AG04450 (cell line): ENCODE measurements at regions not wholly inside any gene's neighbourhood (a gene's known extent, or its start where the extent isn't known, plus 50 kb on each side); places are given as distances from the start of the nearest gene placed in this dataset.

Experiments used
- CTCF ChIA-PET: fragments of 300-600, 350-600 bp; formaldehyde crosslinking; extraction: SDS; loops from one replicate; lab custom pipeline; 2022; ENCODE audit warnings: antibody characterized with exemption, inconsistent platforms; lab: Charles Lee
- POLR2A ChIA-PET: fragments of 350-600 bp; formaldehyde crosslinking; extraction: SDS; loops from one replicate; lab custom pipeline; 2021; ENCODE audit warnings: antibody characterized with exemption, inconsistent platforms; lab: Yijun Ruan, JAX
- DNase-seq: peaks from one replicate; pipeline ENCODE4 v3.0.0-alpha.2; 2011; ENCODE audit warnings: low read depth, low spot score
- H3K27ac ChIP-seq: one replicate; pipeline ENCODE4 v1.5.1; 2012; ENCODE audit warnings: low read depth, low read length, control low read depth
- H3K27me3 ChIP-seq: one replicate; pipeline ENCODE4 v1.6.0; 2012; ENCODE audit warnings: low read length; ENCODE audit not compliant: control insufficient read depth, insufficient read depth
- H3K4me3 ChIP-seq: 2 replicates; pipeline ENCODE4 v1.5.1; 2011; ENCODE audit warnings: mild to moderate bottlenecking, low read depth, low read length, control low read depth
- H3K9me3 ChIP-seq: 2 replicates; pipeline ENCODE4 v1.5.1; 2012; ENCODE audit warnings: low read length; ENCODE audit not compliant: control insufficient read depth, insufficient read depth
- TF ChIP-seq, protein P1 (sequence below): IDR thresholded peaks from 2 replicates; pipeline ENCODE4 v1.5.1; 2011; ENCODE audit warnings: low read depth, low read length, control low read depth, inconsistent platforms

DNA sequence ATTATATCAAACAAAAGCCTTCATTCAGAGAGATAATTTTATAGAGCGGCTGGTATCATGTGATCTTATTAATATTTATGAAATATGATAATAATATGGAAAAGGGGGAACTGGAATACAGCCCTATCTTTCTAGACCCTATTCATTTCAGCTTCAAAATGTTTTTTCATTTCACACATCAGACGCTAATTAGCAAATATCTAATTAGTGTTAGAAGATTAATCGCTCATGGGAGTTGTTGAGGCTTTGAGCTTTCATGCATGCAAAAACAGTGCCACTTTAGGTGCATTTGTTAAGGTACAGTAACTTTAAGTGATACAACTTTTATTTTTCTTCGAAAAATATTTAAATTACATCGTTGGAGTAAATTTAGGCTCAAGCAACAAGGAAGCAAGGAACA, 751.7 kb upstream of the WWC1 start:
- no peak overlapping the region for H3K27ac ChIP-seq
- no peaks in the 10 kb centered on the region for H3K27me3 ChIP-seq
- TF ChIP-seq, protein P1, sequence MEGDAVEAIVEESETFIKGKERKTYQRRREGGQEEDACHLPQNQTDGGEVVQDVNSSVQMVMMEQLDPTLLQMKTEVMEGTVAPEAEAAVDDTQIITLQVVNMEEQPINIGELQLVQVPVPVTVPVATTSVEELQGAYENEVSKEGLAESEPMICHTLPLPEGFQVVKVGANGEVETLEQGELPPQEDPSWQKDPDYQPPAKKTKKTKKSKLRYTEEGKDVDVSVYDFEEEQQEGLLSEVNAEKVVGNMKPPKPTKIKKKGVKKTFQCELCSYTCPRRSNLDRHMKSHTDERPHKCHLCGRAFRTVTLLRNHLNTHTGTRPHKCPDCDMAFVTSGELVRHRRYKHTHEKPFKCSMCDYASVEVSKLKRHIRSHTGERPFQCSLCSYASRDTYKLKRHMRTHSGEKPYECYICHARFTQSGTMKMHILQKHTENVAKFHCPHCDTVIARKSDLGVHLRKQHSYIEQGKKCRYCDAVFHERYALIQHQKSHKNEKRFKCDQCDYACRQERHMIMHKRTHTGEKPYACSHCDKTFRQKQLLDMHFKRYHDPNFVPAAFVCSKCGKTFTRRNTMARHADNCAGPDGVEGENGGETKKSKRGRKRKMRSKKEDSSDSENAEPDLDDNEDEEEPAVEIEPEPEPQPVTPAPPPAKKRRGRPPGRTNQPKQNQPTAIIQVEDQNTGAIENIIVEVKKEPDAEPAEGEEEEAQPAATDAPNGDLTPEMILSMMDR, result no peak
- ChIA-PET CTCF (no interaction called here), POLR2A (no interaction called here)
- H3K9me3 ChIP-seq, result no peaks in the 10 kb centered on the region
- H3K4me3 ChIP-seq, result no peak overlapping the region
- no peak for DNase-seq

DNA sequence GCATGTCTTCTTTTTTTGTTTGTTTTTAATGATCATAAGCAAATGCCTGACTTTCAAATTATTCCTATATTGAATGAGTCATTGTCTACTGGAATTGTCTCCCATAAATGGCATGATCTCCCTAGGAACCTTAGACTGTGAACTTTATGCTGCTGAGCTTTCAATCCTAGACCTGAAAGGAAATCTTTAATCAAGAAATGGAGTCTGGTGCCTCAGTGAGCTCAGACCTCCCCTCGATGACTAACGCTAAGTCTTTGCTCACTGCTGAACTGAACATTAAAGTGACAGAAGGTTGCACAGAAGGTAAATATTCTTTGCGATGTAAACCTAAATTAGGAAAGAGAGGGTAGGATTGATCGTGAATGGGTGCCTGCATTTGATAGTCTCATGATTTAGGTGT, 745.2 kb upstream of the WWC1 start:
- ChIA-PET CTCF (no interaction called here), POLR2A (no interaction called here)
- no peaks in the 10 kb centered on the region for H3K27me3 ChIP-seq

DNA sequence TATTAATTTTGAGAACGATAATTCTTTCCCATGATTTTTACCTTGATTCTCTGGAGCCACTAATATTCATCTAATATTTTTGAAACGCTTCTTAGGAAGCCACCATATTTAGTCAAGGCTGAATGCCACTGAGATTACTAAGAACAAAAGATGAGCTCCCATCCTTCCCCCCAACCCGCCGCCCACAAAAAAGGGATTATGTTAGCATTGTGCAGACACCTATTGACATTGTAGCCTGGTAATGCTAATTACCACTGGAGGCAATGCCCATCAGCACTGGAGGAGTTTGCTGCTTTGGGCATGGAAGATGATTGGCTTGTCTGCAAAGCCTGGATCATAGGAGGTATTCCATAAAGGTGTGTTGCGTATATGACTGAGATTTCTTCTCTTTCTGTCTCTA, 739.1 kb upstream of the WWC1 start:
- Histone ChIP-seq H3K4me3 (no peak overlapping the region), H3K27me3 (no peaks in the 10 kb centered on the region), H3K27ac (no peak overlapping the region), H3K9me3 (no peaks in the 10 kb centered on the region)
- DNase-seq, result no peak
- ChIA-PET POLR2A (no interaction called here), CTCF (interaction anchor here (0.9 kb wide), 1 partner anchor 668 kb away, joined by 6 read pairs; no protein-coding TSS in a partner anchor)
- TF ChIP-seq, protein P1, result no peak

More for the DNA sequence above, 745.2 kb upstream of the WWC1 start:
- Histone ChIP-seq H3K27ac (no peak overlapping the region), H3K4me3 (no peak overlapping the region), H3K9me3 (no peaks in the 10 kb centered on the region)
- DNase-seq, result no peak
- TF ChIP-seq, protein P1, result no peak

DNA sequence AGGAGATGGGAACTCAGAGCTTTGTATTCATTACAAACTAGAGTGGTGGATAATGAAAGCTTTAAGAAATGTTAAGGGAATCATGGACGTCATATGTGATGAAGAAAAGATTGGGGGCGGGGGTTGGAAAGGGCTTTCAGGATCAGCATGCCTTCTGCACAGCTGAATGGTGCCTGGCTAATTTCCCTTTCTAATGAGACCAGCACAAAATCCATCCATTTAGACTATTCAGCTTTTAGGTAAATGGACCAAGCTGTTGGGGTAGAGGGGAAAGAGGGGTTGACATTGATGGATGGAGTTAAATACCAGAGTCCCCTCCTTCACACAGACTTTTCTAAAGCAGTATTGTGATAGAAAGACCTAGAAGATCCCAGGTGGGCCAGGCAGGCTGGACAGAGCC, 737.9 kb upstream of the WWC1 start:
- Histone ChIP-seq H3K27me3 (no peaks in the 10 kb centered on the region), H3K4me3 (no peak overlapping the region), H3K9me3 (no peaks in the 10 kb centered on the region), H3K27ac (no peak overlapping the region)
- no peak for DNase-seq
- ChIA-PET CTCF (no interaction called here), POLR2A (no interaction called here)
- TF ChIP-seq, protein P1, result no peak

DNA sequence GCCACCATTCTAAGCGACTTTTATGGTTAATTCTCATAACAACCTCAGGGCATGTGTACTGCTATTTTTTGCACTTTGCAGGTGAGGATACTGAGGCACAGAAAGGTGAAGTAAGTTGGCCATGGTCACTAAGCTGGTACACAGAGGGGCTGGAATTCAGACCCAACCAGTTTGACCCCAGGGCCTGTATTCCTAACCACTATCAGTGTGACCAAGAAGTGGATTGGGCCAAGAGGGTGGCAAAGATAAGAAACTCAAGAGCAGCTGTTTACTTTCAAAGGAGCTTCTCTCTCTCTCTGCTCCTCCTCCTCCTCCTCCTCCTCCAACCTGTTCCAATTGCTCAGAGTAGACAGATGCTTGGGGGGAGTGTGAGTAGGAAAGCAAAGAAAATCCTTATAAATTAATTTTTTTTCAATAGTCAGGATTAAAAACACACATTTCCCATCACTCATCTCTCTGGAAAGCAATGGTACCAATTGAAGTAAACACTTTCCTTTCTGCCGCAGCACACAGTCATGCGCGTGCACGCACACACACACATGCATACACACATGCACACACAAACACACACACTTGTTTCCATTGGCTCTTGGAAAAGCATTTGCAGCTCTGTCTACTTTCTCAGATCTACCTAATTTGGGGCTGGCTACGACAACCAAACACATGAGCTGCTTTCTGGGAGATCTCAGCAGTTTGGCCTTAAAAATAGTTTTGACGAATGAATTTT, 736.7 kb upstream of the WWC1 start:
- Histone ChIP-seq H3K27me3 (no peaks in the 10 kb centered on the region), H3K4me3 (no peak overlapping the region), H3K27ac (no peak overlapping the region), H3K9me3 (no peaks in the 10 kb centered on the region)
- ChIA-PET POLR2A (no interaction called here), CTCF (interaction anchor here (1.9 kb wide), 1 partner anchor 11 kb away, joined by 7 read pairs; no protein-coding TSS in a partner anchor)
- TF ChIP-seq, protein P1, result no peak
- DNase-seq, result no peak
